SU-DHL-6 (cell line): ENCODE measurements at regions not wholly inside any gene's neighbourhood (a gene's known extent, or its start where the extent isn't known, plus 50 kb on each side); places are given as distances from the start of the nearest gene placed in this dataset.

Source experiments
- H2AFZ ChIP-seq: fragments of 200-600 bp; sonication (generic); 2 replicates; pipeline ENCODE4 v1.6.1; 2014; ENCODE audit warnings: low read depth, mild to moderate bottlenecking, moderate library complexity, mixed read lengths, antibody characterized with exemption, low read length; ENCODE audit not compliant: severe bottlenecking
- H3F3A ChIP-seq: fragments of 200-600 bp; shearing (Covaris generic); 2 replicates; pipeline ENCODE4 v1.6.0; 2016; ENCODE audit warnings: antibody characterized with exemption, mild to moderate bottlenecking; ENCODE audit not compliant: insufficient read depth
- H3K27ac ChIP-seq: fragments of 200-600 bp; sonication (generic); 2 replicates; pipeline ENCODE4 v1.5.1; 2016; ENCODE audit warnings: low read depth, mild to moderate bottlenecking, low read length, moderate library complexity, mixed read lengths
- H3K27me3 ChIP-seq: fragments of 200-600 bp; sonication (generic), shearing (Covaris generic); 2 replicates; pipeline ENCODE4 v1.6.0; 2014; ENCODE audit warnings: mild to moderate bottlenecking, low read length
- H3K36me3 ChIP-seq: fragments of 200-600 bp; sonication (generic); 2 replicates; pipeline ENCODE4 v1.6.1; 2014; ENCODE audit warnings: mild to moderate bottlenecking, low read length, mixed read lengths
- H3K4me2 ChIP-seq: fragments of 300-600, 200-600 bp; shearing (Covaris generic), sonication (generic); 2 replicates; pipeline ENCODE4 v1.6.0; 2014; ENCODE audit warnings: low read length, low read depth, mild to moderate bottlenecking; ENCODE audit not compliant: poor library complexity, severe bottlenecking
- H3K4me3 ChIP-seq: fragments of 200-600 bp; sonication (generic); 2 replicates; pipeline ENCODE4 v1.5.1; 2014; ENCODE audit warnings: antibody characterized with exemption, low read length, mild to moderate bottlenecking, mixed read lengths; ENCODE audit not compliant: insufficient read depth, poor library complexity, severe bottlenecking
- H3K79me2 ChIP-seq: fragments of 200-600 bp; sonication (generic); 2 replicates; pipeline ENCODE4 v1.6.1; 2014; ENCODE audit warnings: mild to moderate bottlenecking, low read length, moderate library complexity; ENCODE audit not compliant: insufficient read depth
- H3K9ac ChIP-seq: fragments of 200-600 bp; sonication (generic); 2 replicates; pipeline ENCODE4 v1.7.0; 2014; ENCODE audit warnings: mild to moderate bottlenecking, low read length
- H3K9me2 ChIP-seq: fragments of 200-600 bp; sonication (generic); replicated peaks from 2 replicates; pipeline ENCODE4 v1.6.1; 2014; ENCODE audit warnings: low read length; ENCODE audit not compliant: insufficient read depth
- H3K9me3 ChIP-seq: fragments of 200-600 bp; sonication (generic); 2 replicates; pipeline ENCODE4 v1.6.1; 2014; ENCODE audit warnings: low read length, mixed read lengths; ENCODE audit not compliant: insufficient read depth
- H4K20me1 ChIP-seq: fragments of 200-600 bp; sonication (generic); 2 replicates; pipeline ENCODE4 v1.6.1; 2014; ENCODE audit warnings: low read depth, mild to moderate bottlenecking, antibody characterized with exemption, low read length, moderate library complexity, mixed read lengths
- CTCF ChIP-seq: fragments of 200-600 bp; sonication (generic); IDR thresholded peaks from one replicate; pipeline ENCODE4 v1.5.1; 2017; ENCODE audit warnings: antibody characterized with exemption, mild to moderate bottlenecking, low read length, moderate library complexity; ENCODE audit not compliant: insufficient read depth, poor library complexity, severe bottlenecking
- EZH2phosphoT487 ChIP-seq: fragments of 200-600 bp; sonication (generic), shearing (Covaris generic); conservative IDR thresholded peaks from 2 replicates; pipeline ENCODE4 v1.6.1; 2018; ENCODE audit warnings: mild to moderate bottlenecking, antibody characterized with exemption, low read length, moderate library complexity, mixed read lengths

GRCh38 chr5:18954239-18954638 lies 1033.8 kb downstream of the CDH18 start:
- no peaks in the 10 kb centered on the region for H3K79me2 ChIP-seq
- no peaks in the 10 kb centered on the region for H4K20me1 ChIP-seq
- no peak overlapping the region for H3K4me3 ChIP-seq
- TF ChIP-seq EZH2phosphoT487 (no peak), CTCF (no peak)
- H3K9me3 ChIP-seq: no peaks in the 10 kb centered on the region
- H2AFZ ChIP-seq: no peak overlapping the region
- H3K9ac ChIP-seq: no peak overlapping the region
- no peak overlapping the region for H3K27ac ChIP-seq
- H3K36me3 ChIP-seq: no peaks in the 10 kb centered on the region
- H3K9me2 ChIP-seq: no peaks in the 10 kb centered on the region
- no peaks in the 10 kb centered on the region for H3F3A ChIP-seq
- no peaks in the 10 kb centered on the region for H3K27me3 ChIP-seq
- peak overlapping the region; percentile 15 for H3K4me2 ChIP-seq

- Histone ChIP-seq H3K36me3 (no peaks in the 10 kb centered on the region), H3K79me2 (no peaks in the 10 kb centered on the region), H3F3A (no peaks in the 10 kb centered on the region), H3K4me3 (no peak overlapping the region), H3K27me3 (no peaks in the 10 kb centered on the region), H2AFZ (peak overlapping the region; percentile 66), H3K27ac (no peak overlapping the region), H3K9me2 (no peaks in the 10 kb centered on the region), H4K20me1 (no peaks in the 10 kb centered on the region), H3K9me3 (no peaks in the 10 kb centered on the region), H3K4me2 (no peak overlapping the region), H3K9ac (no peak overlapping the region)
- TF ChIP-seq EZH2phosphoT487 (no peak), CTCF (no peak)
Measured at GRCh38 chr5:18959535-18959934, 1028.5 kb downstream of the CDH18 start.

- Histone ChIP-seq H3K4me2 (no peak overlapping the region), H3K9me2 (no peaks in the 10 kb centered on the region), H3K27ac (no peak overlapping the region), H3K79me2 (no peaks in the 10 kb centered on the region), H2AFZ (peak overlapping the region; percentile 66), H3K9me3 (no peaks in the 10 kb centered on the region), H3F3A (no peaks in the 10 kb centered on the region), H3K9ac (no peak overlapping the region), H3K27me3 (no peaks in the 10 kb centered on the region), H4K20me1 (no peaks in the 10 kb centered on the region), H3K36me3 (no peaks in the 10 kb centered on the region), H3K4me3 (no peak overlapping the region)
- TF ChIP-seq EZH2phosphoT487 (no peak), CTCF (no peak)
Measured at GRCh38 chr5:18961234-18961633, 1026.8 kb downstream of the CDH18 start.
